NT2/D1 (cell line): ENCODE measurements at regions not wholly inside any gene's neighbourhood (a gene's known extent, or its start where the extent isn't known, plus 50 kb on each side); places are given as distances from the start of the nearest gene placed in this dataset.

Experiments
- SUZ12 ChIP-seq: IDR thresholded peaks from 2 replicates; pipeline ENCODE4 v1.6.1; 2011; ENCODE audit not compliant: insufficient read length, insufficient read depth; ENCODE audit errors: extremely low read depth
- ZNF274 ChIP-seq: IDR thresholded peaks from 2 replicates; pipeline ENCODE4 v1.6.1; 2011; ENCODE audit warnings: mild to moderate bottlenecking, low read depth, low read length

DNA sequence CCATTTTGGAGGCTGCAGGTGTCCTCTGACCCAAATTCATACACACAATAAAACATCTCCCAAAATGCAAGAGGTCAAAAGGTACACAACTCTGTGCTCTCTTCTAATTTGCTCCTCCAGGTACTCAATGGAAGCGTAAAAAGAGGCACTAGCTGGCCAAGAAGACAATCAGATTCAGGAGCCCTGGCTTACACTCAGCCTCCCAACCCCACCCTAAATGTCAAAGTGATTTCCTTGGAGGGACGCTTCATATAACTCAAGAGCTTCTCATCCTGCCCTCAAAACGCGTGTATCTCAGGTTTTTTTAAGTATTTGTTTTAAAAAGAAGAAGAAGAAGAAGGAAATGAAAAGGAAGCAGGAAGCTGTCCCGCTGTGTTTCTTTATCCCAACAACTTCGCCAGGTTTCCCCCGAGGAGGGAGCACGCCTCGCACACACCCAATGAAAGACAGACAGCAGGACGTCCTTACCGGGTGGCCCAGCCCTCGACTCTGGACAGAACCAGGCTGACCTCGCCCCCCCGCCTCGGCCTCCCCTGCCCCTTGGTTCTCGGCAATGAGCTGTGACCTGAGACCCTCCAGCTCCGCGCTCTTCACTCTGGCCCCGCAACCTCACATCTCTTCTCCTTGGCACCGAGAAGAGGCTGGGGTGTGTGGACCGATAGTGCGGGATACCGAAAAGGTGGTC is 620.7 kb upstream of the ZNF385D start:
- no peak for TF ChIP-seq ZNF274
- TF ChIP-seq SUZ12: no peak
